ENCODE measurements at regions not wholly inside any gene's neighbourhood (a gene's known extent, or its start where the extent isn't known, plus 50 kb on each side); places are given as distances from the start of the nearest gene placed in this dataset.

DNA sequence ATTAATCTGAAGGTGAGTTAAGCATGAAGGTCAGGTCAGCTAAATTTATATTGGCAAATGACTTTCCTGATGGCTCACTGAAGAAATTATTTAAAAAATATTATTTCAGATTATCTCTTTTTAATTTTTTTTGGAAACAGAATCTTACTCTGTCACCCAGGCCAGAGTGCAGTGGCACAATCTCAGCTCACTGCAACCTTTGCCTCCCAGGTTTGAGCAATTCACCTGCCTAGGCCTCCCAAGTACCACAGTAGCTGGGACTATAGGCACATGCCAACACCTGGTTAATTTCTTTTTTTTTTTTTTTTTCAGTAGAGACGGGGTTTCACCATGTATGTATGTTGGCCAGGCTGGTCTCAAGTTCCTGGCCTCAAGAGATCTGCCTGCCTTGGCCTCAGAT, 976.7 kb downstream of the TTLL7 start:
- TF ChIP-seq, protein P1, sequence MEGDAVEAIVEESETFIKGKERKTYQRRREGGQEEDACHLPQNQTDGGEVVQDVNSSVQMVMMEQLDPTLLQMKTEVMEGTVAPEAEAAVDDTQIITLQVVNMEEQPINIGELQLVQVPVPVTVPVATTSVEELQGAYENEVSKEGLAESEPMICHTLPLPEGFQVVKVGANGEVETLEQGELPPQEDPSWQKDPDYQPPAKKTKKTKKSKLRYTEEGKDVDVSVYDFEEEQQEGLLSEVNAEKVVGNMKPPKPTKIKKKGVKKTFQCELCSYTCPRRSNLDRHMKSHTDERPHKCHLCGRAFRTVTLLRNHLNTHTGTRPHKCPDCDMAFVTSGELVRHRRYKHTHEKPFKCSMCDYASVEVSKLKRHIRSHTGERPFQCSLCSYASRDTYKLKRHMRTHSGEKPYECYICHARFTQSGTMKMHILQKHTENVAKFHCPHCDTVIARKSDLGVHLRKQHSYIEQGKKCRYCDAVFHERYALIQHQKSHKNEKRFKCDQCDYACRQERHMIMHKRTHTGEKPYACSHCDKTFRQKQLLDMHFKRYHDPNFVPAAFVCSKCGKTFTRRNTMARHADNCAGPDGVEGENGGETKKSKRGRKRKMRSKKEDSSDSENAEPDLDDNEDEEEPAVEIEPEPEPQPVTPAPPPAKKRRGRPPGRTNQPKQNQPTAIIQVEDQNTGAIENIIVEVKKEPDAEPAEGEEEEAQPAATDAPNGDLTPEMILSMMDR (IDR thresholded peaks at IDR 0.05): no peak
- TF ChIP-seq POLR2A (IDR thresholded peaks at IDR 0.05) (no peak), POLR2AphosphoS5 (IDR thresholded peaks at IDR 0.05) (no peak)
